AG10803 (cell line): ENCODE measurements at regions not wholly inside any gene's neighbourhood (a gene's known extent, or its start where the extent isn't known, plus 50 kb on each side); places are given as distances from the start of the nearest gene placed in this dataset.

Source experiments
- DNase-seq: peaks from one replicate; pipeline ENCODE4 v3.0.0; 2010; ENCODE audit warnings: low read depth
- H3K4me3 ChIP-seq: 2 replicates; pipeline ENCODE4 v1.5.1; 2011; ENCODE audit warnings: mild to moderate bottlenecking, low read length, control low read depth
- TF ChIP-seq, protein P1 (sequence below): conservative IDR thresholded peaks from 2 replicates; pipeline ENCODE4 v1.5.1; 2011; ENCODE audit warnings: mild to moderate bottlenecking, low read length, control low read depth, inconsistent platforms

DNA sequence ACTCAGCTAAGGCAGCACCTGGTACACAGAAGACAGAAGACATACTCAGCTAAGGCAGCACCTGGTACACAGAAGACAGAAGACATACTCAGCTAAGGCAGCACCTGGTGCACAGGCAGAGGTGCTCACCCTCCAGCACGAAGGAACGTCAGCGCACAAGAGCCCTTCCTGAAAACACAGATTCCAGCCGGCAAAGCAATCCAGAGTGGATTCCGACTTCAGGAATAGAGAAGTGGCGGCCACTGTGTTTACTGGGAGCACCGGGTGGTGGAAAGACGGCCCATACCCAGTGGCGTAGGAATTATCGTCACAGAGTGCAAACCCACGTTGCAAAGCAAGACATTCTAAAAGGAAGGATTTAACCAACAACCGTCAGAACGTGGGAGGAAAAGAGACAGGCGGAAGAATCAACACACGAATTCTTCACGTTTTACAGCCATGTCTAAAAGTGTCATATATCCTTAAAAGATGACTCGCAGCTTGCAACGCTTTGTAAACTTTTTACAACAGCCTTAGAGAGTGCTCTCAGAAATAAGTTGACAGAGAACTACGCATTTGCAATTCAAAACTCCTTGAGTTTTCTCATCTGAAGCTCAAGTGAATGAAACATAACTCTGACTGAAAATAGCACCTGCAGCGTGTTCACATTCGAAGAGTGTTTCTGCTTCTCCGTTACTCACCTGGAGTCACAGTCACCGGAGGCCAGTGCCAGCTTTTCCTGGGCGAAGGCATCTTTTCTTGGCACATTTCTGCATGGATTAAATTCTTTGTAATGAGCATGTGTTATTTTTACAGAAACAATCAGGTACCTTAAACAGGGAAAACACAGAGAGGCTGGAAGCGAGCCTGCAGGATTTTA lies 55.8 kb upstream of the GALNT9 start:
- TF ChIP-seq, protein P1, sequence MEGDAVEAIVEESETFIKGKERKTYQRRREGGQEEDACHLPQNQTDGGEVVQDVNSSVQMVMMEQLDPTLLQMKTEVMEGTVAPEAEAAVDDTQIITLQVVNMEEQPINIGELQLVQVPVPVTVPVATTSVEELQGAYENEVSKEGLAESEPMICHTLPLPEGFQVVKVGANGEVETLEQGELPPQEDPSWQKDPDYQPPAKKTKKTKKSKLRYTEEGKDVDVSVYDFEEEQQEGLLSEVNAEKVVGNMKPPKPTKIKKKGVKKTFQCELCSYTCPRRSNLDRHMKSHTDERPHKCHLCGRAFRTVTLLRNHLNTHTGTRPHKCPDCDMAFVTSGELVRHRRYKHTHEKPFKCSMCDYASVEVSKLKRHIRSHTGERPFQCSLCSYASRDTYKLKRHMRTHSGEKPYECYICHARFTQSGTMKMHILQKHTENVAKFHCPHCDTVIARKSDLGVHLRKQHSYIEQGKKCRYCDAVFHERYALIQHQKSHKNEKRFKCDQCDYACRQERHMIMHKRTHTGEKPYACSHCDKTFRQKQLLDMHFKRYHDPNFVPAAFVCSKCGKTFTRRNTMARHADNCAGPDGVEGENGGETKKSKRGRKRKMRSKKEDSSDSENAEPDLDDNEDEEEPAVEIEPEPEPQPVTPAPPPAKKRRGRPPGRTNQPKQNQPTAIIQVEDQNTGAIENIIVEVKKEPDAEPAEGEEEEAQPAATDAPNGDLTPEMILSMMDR, result no peak
- DNase-seq, result no peak
- H3K4me3 ChIP-seq, result no peak overlapping the region

DNA sequence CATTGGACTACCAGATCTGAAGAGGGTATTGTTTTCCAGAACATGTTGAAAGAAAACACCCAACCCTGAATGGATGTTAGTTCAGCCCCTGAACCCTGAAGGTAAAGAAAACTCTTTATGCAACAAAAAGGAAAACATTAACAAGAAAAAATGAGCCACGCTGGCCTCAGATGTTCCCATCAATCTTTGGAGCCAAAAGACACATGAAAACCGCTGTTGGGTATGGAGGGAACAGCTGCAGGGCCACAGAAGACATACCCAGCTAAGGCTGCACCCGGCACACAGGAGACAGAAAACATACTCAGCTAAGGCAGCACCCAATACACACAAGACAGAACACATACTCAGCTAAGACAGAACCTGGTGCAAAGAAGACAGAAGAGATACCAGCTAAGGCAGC lies 51.3 kb upstream of the GALNT9 start:
- TF ChIP-seq, protein P1, result no peak
- no peak for DNase-seq

DNA sequence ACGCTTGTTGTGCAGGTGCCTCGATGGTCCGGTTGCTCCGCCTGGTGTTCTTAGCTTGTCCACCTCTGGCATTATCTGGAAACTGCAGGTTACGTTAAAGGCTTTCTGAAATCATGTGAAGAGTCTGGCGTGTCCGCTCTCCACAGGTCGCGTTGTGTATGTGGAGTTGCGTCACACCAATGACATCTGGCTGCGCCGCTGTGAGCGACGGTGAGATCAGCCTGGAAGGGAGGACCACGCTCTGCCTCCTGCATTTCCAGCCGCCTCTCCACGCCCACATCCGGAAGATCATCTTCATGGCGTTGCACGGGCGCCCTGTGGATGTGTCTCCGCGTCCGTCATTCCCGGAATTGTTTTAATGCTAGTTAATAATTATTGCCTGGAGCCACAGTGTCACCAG lies 50.6 kb upstream of the GALNT9 start:
- TF ChIP-seq, protein P1, result no peak
- H3K4me3 ChIP-seq, result no peak overlapping the region
- DNase-seq, result no peak

More for the DNA sequence above, 51.3 kb upstream of the GALNT9 start:
- no peak overlapping the region for H3K4me3 ChIP-seq

DNA sequence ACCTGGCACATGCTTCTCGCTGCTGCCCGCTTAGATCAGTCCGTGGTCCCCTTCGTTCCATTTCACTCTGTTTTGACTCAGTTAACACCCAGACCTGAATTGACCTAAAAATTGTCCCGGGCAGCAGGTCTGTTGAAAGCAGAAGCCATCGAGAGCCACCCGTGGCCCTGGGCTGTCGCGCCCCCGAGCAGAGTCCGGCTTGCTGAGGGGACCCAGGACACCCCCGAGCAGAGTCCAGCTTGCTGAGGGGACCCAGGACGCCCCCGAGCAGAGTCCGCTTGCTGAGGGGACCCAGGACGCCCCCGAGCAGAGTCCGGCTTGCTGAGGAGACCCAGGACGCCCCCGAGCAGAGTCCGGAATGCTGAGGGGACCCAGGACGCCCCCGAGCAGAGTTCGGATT lies 50.2 kb upstream of the GALNT9 start:
- no peak overlapping the region for H3K4me3 ChIP-seq
- TF ChIP-seq, protein P1, result no peak
- DNase-seq, result no peak
